IMR-90 (cell line): ENCODE measurements at regions not wholly inside any gene's neighbourhood (a gene's known extent, or its start where the extent isn't known, plus 50 kb on each side); places are given as distances from the start of the nearest gene placed in this dataset.
"Not testable (repeated sequence)": the region's sequence is repeated elsewhere in the genome, so short reads cannot be mapped to it uniquely, and the experiment has no call there.

Source experiments
- ATAC-seq: fragments of 200-7000 bp; cut with Tn5 transposase; 2 replicates; pipeline ENCODE4 v1.9.1; 2020; ENCODE audit warnings: low read depth, mild to moderate bottlenecking, moderate library complexity
- BruUV-seq: library from RNA; stranded (reverse); fragments of 400-500 nt; replicated peaks from 2 replicates; lab custom pipeline; 2021; lab: Mats Ljungman, UMichigan
- CTCF ChIA-PET: fragments of 300-600 bp; formaldehyde crosslinking; extraction: SDS; loops from one replicate; lab custom pipeline; 2021; ENCODE audit warnings: antibody characterized with exemption; lab: Yijun Ruan, JAX
- POLR2A ChIA-PET: fragments of 300-600 bp; sonication (Branson Sonifier 250); formaldehyde crosslinking; loops from one replicate; lab custom pipeline; 2022; ENCODE audit warnings: antibody characterized with exemption; ENCODE audit not compliant: unreplicated experiment; lab: Charles Lee
- DNase-seq: peaks from one replicate; pipeline ENCODE4 v3.0.0; 2013
- H2AFZ ChIP-seq: replicated peaks from 2 replicates; pipeline ENCODE3; 2013; ENCODE audit warnings: low read length, mild to moderate bottlenecking; ENCODE audit not compliant: poor library complexity
- H2AK5ac ChIP-seq: 2 replicates; pipeline ENCODE4 v1.6.1; 2013; ENCODE audit warnings: low read depth, low read length, inconsistent platforms
- H2AK9ac ChIP-seq: replicated peaks from 2 replicates; pipeline ENCODE3; 2013; ENCODE audit warnings: mild to moderate bottlenecking, low read depth, low read length, moderate library complexity; ENCODE audit not compliant: poor library complexity
- H2BK120ac ChIP-seq: 2 replicates; pipeline ENCODE4 v1.6.1; 2013; ENCODE audit warnings: low read depth, low read length, inconsistent platforms
- H2BK15ac ChIP-seq: 3 replicates; pipeline ENCODE4 v1.6.1; 2013; ENCODE audit warnings: low read depth, low read length, inconsistent platforms
- H2BK20ac ChIP-seq: 2 replicates; pipeline ENCODE4 v1.6.1; 2013; ENCODE audit warnings: low read depth, mild to moderate bottlenecking, inconsistent platforms, low read length, moderate library complexity
- H2BK5ac ChIP-seq: 2 replicates; pipeline ENCODE4 v1.6.1; 2013; ENCODE audit warnings: mild to moderate bottlenecking, low read depth, low read length, inconsistent platforms; ENCODE audit not compliant: poor library complexity, severe bottlenecking
- H3K14ac ChIP-seq: replicated peaks from 2 replicates; pipeline ENCODE4 v1.6.1; 2013; ENCODE audit warnings: low read depth, low read length, inconsistent platforms
- H3K18ac ChIP-seq: 2 replicates; pipeline ENCODE4 v1.6.1; 2013; ENCODE audit warnings: low read depth, low read length, control low read depth
- H3K23ac ChIP-seq: 2 replicates; pipeline ENCODE4 v1.6.1; 2013; ENCODE audit warnings: low read depth, low read length, inconsistent platforms
- H3K27ac ChIP-seq: 2 replicates; pipeline ENCODE4 v1.5.1; 2013; ENCODE audit warnings: mild to moderate bottlenecking, control low read depth, low read length; ENCODE audit not compliant: insufficient read depth
- H3K27me3 ChIP-seq: 2 replicates; pipeline ENCODE4 v1.6.1; 2013; ENCODE audit warnings: low read length; ENCODE audit not compliant: control insufficient read depth, insufficient read depth
- H3K36me3 ChIP-seq: 2 replicates; pipeline ENCODE4 v1.6.1; 2013; ENCODE audit warnings: low read length, mixed read lengths; ENCODE audit not compliant: control insufficient read depth, insufficient read depth
- H3K4ac ChIP-seq: 2 replicates; pipeline ENCODE4 v1.6.1; 2013; ENCODE audit warnings: low read depth, low read length, inconsistent platforms
- H3K4me1 ChIP-seq: 2 replicates; pipeline ENCODE4 v1.6.1; 2013; ENCODE audit warnings: low read length, mixed read lengths; ENCODE audit not compliant: control insufficient read depth, insufficient read depth
- H3K4me2 ChIP-seq: 2 replicates; pipeline ENCODE4 v1.6.1; 2013; ENCODE audit warnings: low read depth, mild to moderate bottlenecking, control low read depth, low read length, moderate library complexity
- H3K4me3 ChIP-seq: 2 replicates; pipeline ENCODE4 v1.5.1; 2013; ENCODE audit warnings: low read depth, mild to moderate bottlenecking, control low read depth, low read length, moderate library complexity; ENCODE audit not compliant: insufficient read depth
- H3K56ac ChIP-seq: 2 replicates; pipeline ENCODE4 v1.6.1; 2013; ENCODE audit warnings: low read length, inconsistent platforms; ENCODE audit not compliant: insufficient read depth; ENCODE audit errors: extremely low read depth
- H3K79me1 ChIP-seq, 2 experiments: 2 replicates each; pipeline ENCODE4 v1.6.1; 2013; ENCODE audit warnings: low read length in 2 of 2, inconsistent platforms in 1 of 2, low read depth in 1 of 2
- H3K9ac ChIP-seq: 2 replicates; pipeline ENCODE4 v1.6.1; 2013; ENCODE audit warnings: low read depth, low read length, control low read depth
- H3K9me1 ChIP-seq: 2 replicates; pipeline ENCODE4 v1.6.1; 2013; ENCODE audit warnings: low read length, inconsistent platforms; ENCODE audit not compliant: insufficient read depth
- H3K9me3 ChIP-seq: 2 replicates; pipeline ENCODE4 v1.6.1; 2013; ENCODE audit warnings: low read length; ENCODE audit not compliant: control insufficient read depth, insufficient read depth
- H4K20me1 ChIP-seq: 2 replicates; pipeline ENCODE4 v1.6.1; 2013; ENCODE audit warnings: low read length, inconsistent platforms; ENCODE audit not compliant: insufficient read depth
- H4K5ac ChIP-seq: 2 replicates; pipeline ENCODE4 v1.6.1; 2013; ENCODE audit warnings: mild to moderate bottlenecking, low read depth, low read length, control low read depth
- H4K8ac ChIP-seq, 2 experiments: 2 replicates each; pipeline ENCODE4 v1.6.1; 2013; ENCODE audit warnings: low read depth in 2 of 2, low read length in 2 of 2, control low read depth in 1 of 2, inconsistent platforms in 1 of 2
- H4K91ac ChIP-seq: 2 replicates; pipeline ENCODE4 v1.6.1; 2013; ENCODE audit warnings: low read depth, low read length, inconsistent platforms; ENCODE audit not compliant: insufficient read depth
- MAFK ChIP-seq: IDR thresholded peaks from 2 replicates; pipeline ENCODE4 v1.6.1; 2012; ENCODE audit warnings: low read depth, low read length, improper control_type of control experiment
- RCOR1 ChIP-seq: IDR thresholded peaks from 2 replicates; pipeline ENCODE4 v1.6.1; 2012; ENCODE audit warnings: mild to moderate bottlenecking, low read length, improper control_type of control experiment; ENCODE audit not compliant: insufficient replicate concordance
- WGBS, 2 experiments: methylation state at CpG; one replicate each; pipeline versions ENCODE4 v1.1.5 to v1.1.7; 2013; ENCODE audit warnings: missing lambda C conversion rate in 2 of 2; ENCODE audit not compliant: insufficient read length in 1 of 2; ENCODE audit errors: extremely low coverage in 2 of 2; 5-methylcytosine and 5-hydroxymethylcytosine counted together
- dilution Hi-C: fragments of 300-500 bp; cut with HindIII; formaldehyde crosslinking; loops from one replicate; pipeline ENCODE4 v1.14.3; 2018; ENCODE audit warnings: low sequenced_read_pairs; ENCODE audit not compliant: unreplicated experiment
- in situ Hi-C: fragments of 300-500 bp; cut with MboI; formaldehyde crosslinking; loops from 3 replicates; pipeline ENCODE4 v1.14.3; 2019; ENCODE audit warnings: low sequenced_read_pairs, inconsistent platforms, mixed read lengths
- intact Hi-C: fragments of 100-400 bp; cut with micrococcal nuclease; formaldehyde crosslinking; loops from 2 replicates; pipeline ENCODE4 v1.10.0; 2022
- TF ChIP-seq, protein P1 (sequence below): conservative IDR thresholded peaks from 2 replicates; pipeline ENCODE4 v1.5.1; 2012; ENCODE audit warnings: mild to moderate bottlenecking, low read depth, low read length, improper control_type of control experiment

DNA sequence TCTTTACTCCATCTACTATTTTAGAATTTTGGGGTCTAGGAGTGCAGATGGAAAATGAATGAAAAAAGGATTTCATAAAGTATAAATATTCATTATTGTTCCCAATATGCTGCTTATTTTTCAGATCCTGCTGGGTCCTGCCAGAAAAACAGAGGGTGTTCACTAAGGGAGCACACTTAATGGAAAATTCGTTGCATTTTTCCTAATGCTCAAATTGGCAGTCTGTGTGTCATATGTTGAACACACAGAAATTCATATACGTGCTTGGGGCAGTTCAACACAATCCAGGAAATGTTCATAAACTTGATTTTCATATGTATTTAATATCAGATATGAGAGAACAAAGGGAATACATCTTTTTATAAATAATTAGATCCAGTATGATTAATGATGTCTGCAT is 1019.4 kb downstream of the EPHA7 start:
- Histone ChIP-seq H3K27ac (no peak overlapping the region), H3K9ac (no peak overlapping the region), H4K5ac (no peak overlapping the region), H3K9me1 (no peaks in the 10 kb centered on the region), H3K79me1 (no peaks in the 10 kb centered on the region), H2BK15ac (no peak overlapping the region), H3K36me3 (no peaks in the 10 kb centered on the region), H2AFZ (no peak overlapping the region), H4K91ac (no peak overlapping the region), H3K14ac (no peak overlapping the region), H3K4me1 (no peaks in the 10 kb centered on the region), H3K23ac (no peak overlapping the region), H2BK120ac (no peak overlapping the region), H3K27me3 (no peaks in the 10 kb centered on the region), H3K4me3 (no peak overlapping the region), H3K56ac (no peak overlapping the region), H4K20me1 (no peaks in the 10 kb centered on the region), H3K4ac (no peak overlapping the region), H2AK5ac (no peak overlapping the region), H4K8ac (no peak overlapping the region), H2BK20ac (no peak overlapping the region), H3K4me2 (no peak overlapping the region), H3K18ac (no peak overlapping the region), H2BK5ac (no peak overlapping the region), H3K9me3 (no peaks in the 10 kb centered on the region), H2AK9ac (no peak overlapping the region)
- CTCF ChIA-PET, result no interaction called here
- POLR2A ChIA-PET, result no interaction called here
- in situ Hi-C loops, result no loop called here
- DNase-seq (no peak), ATAC-seq (no peak)
- intact Hi-C loops, result no loop called here
- no TSS peak for BruUV-seq
- dilution Hi-C loops, result no loop called here
- TF ChIP-seq RCOR1, result no peak
- no peak for TF ChIP-seq MAFK
- TF ChIP-seq, protein P1, sequence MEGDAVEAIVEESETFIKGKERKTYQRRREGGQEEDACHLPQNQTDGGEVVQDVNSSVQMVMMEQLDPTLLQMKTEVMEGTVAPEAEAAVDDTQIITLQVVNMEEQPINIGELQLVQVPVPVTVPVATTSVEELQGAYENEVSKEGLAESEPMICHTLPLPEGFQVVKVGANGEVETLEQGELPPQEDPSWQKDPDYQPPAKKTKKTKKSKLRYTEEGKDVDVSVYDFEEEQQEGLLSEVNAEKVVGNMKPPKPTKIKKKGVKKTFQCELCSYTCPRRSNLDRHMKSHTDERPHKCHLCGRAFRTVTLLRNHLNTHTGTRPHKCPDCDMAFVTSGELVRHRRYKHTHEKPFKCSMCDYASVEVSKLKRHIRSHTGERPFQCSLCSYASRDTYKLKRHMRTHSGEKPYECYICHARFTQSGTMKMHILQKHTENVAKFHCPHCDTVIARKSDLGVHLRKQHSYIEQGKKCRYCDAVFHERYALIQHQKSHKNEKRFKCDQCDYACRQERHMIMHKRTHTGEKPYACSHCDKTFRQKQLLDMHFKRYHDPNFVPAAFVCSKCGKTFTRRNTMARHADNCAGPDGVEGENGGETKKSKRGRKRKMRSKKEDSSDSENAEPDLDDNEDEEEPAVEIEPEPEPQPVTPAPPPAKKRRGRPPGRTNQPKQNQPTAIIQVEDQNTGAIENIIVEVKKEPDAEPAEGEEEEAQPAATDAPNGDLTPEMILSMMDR, result no peak
- no CpG with 5 or more reads among the region's 2 CpGs for WGBS, 2 experiments

- 74% methylated on average over 5 of the region's 8 CpGs; no CpG with 5 or more reads in 1 of the 2 experiments for WGBS, 2 experiments
- H3K4me3 ChIP-seq, H3K4me1 ChIP-seq, H3K27ac ChIP-seq, H3K18ac ChIP-seq, DNase-seq, H3K9ac ChIP-seq, ATAC-seq, dilution Hi-C loops, H3K14ac ChIP-seq, H4K20me1 ChIP-seq, H2BK15ac ChIP-seq, H2AK5ac ChIP-seq, H3K27me3 ChIP-seq, H3K9me1 ChIP-seq, H2BK5ac ChIP-seq, H4K91ac ChIP-seq, intact Hi-C loops, H2BK120ac ChIP-seq, in situ Hi-C loops, H3K9me3 ChIP-seq, H3K4me2 ChIP-seq, H3K56ac ChIP-seq, H2AFZ ChIP-seq, POLR2A ChIA-PET, H4K5ac ChIP-seq, H3K36me3 ChIP-seq, H2BK20ac ChIP-seq, H4K8ac ChIP-seq, BruUV-seq, CTCF ChIA-PET, H2AK9ac ChIP-seq, H3K79me1 ChIP-seq, H3K23ac ChIP-seq, H3K4ac ChIP-seq: not testable (repeated sequence)
Observed at GRCh38 chr6:92388706-92389105, 1030.7 kb downstream of the EPHA7 start.
